Duodenal mucosa (tissue), 2 donors: ENCODE measurements at regions not wholly inside any gene's neighbourhood (a gene's known extent, or its start where the extent isn't known, plus 50 kb on each side); places are given as distances from the start of the nearest gene placed in this dataset.
"Not testable (repeated sequence)": the region's sequence is repeated elsewhere in the genome, so short reads cannot be mapped to it uniquely, and the experiment has no call there.

Experiments
- H3K27ac ChIP-seq: one replicate; pipeline ENCODE4 v1.7.0; 2013; ENCODE audit warnings: low read depth, low read length
- H3K27me3 ChIP-seq, 2 donors: one replicate each; pipeline ENCODE4 v1.7.0; 2013; ENCODE audit warnings: low read length in 2 of 2, control low read depth in 1 of 2; ENCODE audit not compliant: insufficient read depth in 2 of 2, control insufficient read depth in 1 of 2
- H3K36me3 ChIP-seq, 2 donors: one replicate each; pipeline ENCODE4 v1.7.0; 2013; ENCODE audit warnings: low read length in 2 of 2, control low read depth in 1 of 2; ENCODE audit not compliant: insufficient read depth in 2 of 2, control insufficient read depth in 1 of 2
- H3K4me1 ChIP-seq, 2 donors: one replicate each; pipeline ENCODE4 v1.7.0; 2013; ENCODE audit warnings: low read length in 2 of 2, control low read depth in 1 of 2; ENCODE audit not compliant: insufficient read depth in 2 of 2, control insufficient read depth in 1 of 2
- H3K4me3 ChIP-seq, 2 donors: one replicate each; pipeline ENCODE4 v1.7.0; 2013; ENCODE audit warnings: low read length in 2 of 2, low read depth in 1 of 2
- H3K9ac ChIP-seq, 2 donors: one replicate each; pipeline ENCODE4 v1.7.0; 2013; ENCODE audit warnings: low read length in 2 of 2, low read depth in 1 of 2
- H3K9me3 ChIP-seq, 2 donors: one replicate each; pipeline ENCODE4 v1.7.0; 2013; ENCODE audit warnings: low read length in 2 of 2, control low read depth in 1 of 2; ENCODE audit not compliant: control insufficient read depth in 1 of 2

- no peaks in the 10 kb centered on the region for H3K27me3 ChIP-seq
- no peaks in the 10 kb centered on the region for H3K36me3 ChIP-seq
- H3K9ac ChIP-seq = no peak overlapping the region
- H3K27ac ChIP-seq = no peak overlapping the region
- H3K4me1 ChIP-seq = no peaks in the 10 kb centered on the region
- H3K9me3 ChIP-seq = peaks cover 0 to 4% of the 10 kb centered on the region in 2 donors
- H3K4me3 ChIP-seq = no peak overlapping the region
Observed at GRCh38 chr3:87755852-87756251, 303.0 kb downstream of the CGGBP1 start.

DNA sequence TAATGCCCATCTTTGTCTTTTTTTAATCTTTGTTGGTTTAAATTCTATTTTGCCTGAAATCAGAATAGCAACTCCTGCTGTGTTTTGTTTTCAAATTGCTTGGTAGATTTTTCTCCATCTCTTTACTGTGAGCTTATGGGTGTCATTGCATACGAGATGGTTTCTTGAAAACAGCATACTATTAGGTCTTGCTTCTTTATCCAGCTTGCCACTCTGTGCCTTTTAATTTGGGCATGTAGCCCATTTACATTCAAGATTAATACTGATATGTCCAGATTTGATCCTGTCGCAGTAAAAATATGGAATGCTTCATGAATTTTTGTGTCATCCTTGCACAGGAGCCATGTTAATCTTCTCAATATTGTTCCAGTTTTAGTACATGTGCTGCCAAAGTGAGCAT lies 316.6 kb downstream of the CGGBP1 start:
- no peak overlapping the region for H3K27ac ChIP-seq
- H3K27me3 ChIP-seq = no peaks in the 10 kb centered on the region
- no peaks in the 10 kb centered on the region for H3K36me3 ChIP-seq
- no peaks in the 10 kb centered on the region for H3K4me1 ChIP-seq
- peaks cover 6 to 13% of the 10 kb centered on the region in 2 donors for H3K9me3 ChIP-seq
- no peak overlapping the region for H3K4me3 ChIP-seq
- no peak overlapping the region for H3K9ac ChIP-seq

DNA sequence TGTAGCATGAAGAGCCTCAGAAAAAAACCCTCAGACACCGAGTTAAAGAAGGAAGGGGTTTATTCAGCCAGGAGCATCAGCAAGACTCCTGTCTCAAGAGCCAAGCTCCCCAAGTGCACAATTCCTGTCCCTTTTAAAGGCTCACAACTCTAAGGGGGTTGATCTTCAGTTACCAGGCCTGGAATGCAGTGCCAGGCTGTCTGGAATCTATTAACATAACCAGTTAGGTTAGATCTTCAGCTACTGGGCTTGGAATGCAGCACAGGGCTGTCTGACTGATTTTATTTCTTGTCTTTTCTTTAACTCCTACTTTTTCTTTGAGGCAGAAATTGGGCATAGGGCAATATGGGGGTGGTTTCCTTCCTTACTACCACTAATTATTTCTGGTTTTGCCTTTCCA lies 317.9 kb downstream of the CGGBP1 start:
- not testable (repeated sequence) for H3K27me3 ChIP-seq, H3K27ac ChIP-seq, H3K4me1 ChIP-seq, H3K36me3 ChIP-seq, H3K9ac ChIP-seq, H3K4me3 ChIP-seq
- peaks cover 6 to 13% of the 10 kb centered on the region in 2 donors for H3K9me3 ChIP-seq

GRCh38 chr3:87737817-87738216 lies 321.0 kb downstream of the CGGBP1 start:
- not testable (repeated sequence) for H3K27ac ChIP-seq, H3K9ac ChIP-seq, H3K27me3 ChIP-seq, H3K36me3 ChIP-seq, H3K4me1 ChIP-seq, H3K4me3 ChIP-seq
- H3K9me3 ChIP-seq = peaks cover 6 to 13% of the 10 kb centered on the region in 2 donors

DNA sequence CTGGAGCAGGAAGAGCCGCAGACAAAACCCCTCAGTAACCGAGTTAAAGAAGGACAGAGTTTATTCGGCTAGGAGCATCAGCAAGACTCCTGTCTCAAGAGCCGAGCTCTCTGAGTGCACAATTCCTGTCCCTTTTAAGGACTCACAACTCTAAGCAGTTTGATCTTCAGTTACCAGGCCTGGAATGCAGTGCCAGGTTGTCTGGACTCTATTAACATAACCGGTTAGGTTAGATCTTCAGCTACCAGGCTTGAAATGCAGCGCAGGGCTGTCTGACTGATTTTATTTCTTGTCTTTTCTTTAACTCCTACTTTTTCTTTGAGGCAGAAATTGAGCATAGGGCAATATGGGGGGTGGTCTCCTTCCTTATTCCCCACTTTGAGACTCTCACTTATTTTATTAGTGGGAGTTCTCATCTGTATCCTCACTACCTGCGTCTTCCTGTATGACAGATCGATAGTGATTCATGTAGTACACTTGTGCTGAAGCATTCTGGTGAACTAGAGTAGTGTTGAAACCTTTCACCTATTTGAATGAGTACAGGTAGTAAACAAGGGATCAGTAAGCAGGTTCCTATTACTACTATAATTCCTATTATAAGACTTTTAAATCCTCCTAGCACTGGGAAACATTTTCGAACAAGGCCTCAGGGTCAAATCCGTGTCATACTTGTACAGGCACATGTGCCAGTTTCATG lies 325.0 kb downstream of the CGGBP1 start:
- Histone ChIP-seq H3K4me1 (no peaks in the 10 kb centered on the region), H3K9me3 (no peaks in the 10 kb centered on the region), H3K36me3 (no peaks in the 10 kb centered on the region), H3K27ac (no peak overlapping the region), H3K27me3 (no peaks in the 10 kb centered on the region), H3K4me3 (no peak overlapping the region), H3K9ac (no peak overlapping the region)

- H3K9ac ChIP-seq = no peak overlapping the region
- no peaks in the 10 kb centered on the region for H3K4me1 ChIP-seq
- H3K27me3 ChIP-seq = no peaks in the 10 kb centered on the region
- H3K9me3 ChIP-seq = no peaks in the 10 kb centered on the region
- H3K27ac ChIP-seq = no peak overlapping the region
- H3K4me3 ChIP-seq = no peak overlapping the region
- H3K36me3 ChIP-seq = no peaks in the 10 kb centered on the region
Observed at GRCh38 chr3:87732294-87732693, 326.5 kb downstream of the CGGBP1 start.

DNA sequence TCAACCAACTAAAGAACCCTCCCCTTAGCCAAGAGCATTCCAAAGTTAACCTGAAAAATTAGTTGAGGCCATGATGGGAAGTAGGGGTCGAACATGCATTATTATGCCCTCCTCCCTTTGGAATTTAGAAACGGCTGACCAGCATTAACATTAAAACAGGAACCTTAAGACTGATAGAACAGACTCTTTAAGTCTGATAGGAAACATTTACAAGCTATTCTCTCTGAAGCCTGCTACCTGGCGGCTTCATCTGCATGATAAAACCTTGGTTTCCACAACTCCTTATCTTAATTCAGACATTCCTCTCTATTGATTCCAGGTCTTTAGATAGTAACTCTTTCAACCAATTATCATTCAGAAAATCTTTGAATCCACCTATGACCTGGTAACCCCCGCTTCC lies 331.0 kb downstream of the CGGBP1 start:
- Histone ChIP-seq H3K9me3 (peaks cover 3 to 5% of the 10 kb centered on the region in 2 donors), H3K4me1 (no peaks in the 10 kb centered on the region), H3K4me3 (no peak overlapping the region), H3K36me3 (no peaks in the 10 kb centered on the region), H3K27me3 (no peaks in the 10 kb centered on the region), H3K27ac (no peak overlapping the region), H3K9ac (no peak overlapping the region)

DNA sequence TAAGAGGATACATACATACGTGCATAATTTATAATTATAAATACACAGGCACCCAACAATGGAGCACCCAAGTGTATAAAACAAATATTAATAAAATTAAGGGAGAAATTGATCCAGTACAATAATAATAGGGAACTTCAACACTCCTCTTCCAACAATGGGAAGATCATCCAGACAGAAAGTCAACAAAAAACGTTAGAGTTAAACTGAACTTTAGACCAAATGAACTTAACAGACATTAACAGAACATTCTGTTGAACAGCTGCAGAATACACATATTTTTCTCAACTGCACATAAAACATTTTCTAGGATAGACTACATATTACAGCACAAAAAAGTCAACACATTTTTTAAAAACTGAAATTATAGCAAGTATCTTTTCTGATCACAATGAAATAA lies 339.7 kb downstream of the CGGBP1 start:
- Histone ChIP-seq H3K9me3 (no peaks in the 10 kb centered on the region), H3K9ac (no peak overlapping the region), H3K4me3 (no peak overlapping the region), H3K27ac (no peak overlapping the region), H3K36me3 (no peaks in the 10 kb centered on the region), H3K4me1 (no peaks in the 10 kb centered on the region), H3K27me3 (no peaks in the 10 kb centered on the region)

DNA sequence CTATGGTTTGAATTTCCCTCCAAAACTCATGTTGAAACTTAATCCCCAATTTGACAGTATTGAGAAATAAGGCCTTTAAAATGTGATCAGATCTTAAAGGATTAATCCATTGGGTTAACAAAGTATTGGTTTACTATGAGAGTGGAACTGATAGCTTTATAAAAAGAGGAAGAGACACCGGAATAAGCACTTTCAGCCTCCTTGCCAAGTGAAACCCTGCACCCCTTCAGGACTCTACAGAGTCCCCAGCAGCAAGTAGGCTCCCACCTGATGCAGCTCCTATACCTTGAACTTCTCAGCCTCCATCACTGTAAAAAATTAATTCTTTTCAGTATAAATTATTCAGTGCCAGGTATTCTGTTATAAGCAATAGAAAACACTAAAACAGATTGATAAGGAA lies 348.3 kb downstream of the CGGBP1 start:
- no peaks in the 10 kb centered on the region for H3K27me3 ChIP-seq
- no peak overlapping the region for H3K27ac ChIP-seq
- H3K9ac ChIP-seq = no peak overlapping the region
- no peaks in the 10 kb centered on the region for H3K4me1 ChIP-seq
- H3K4me3 ChIP-seq = no peak overlapping the region
- no peaks in the 10 kb centered on the region for H3K36me3 ChIP-seq
- H3K9me3 ChIP-seq = peaks cover 0 to 8% of the 10 kb centered on the region in 2 donors

DNA sequence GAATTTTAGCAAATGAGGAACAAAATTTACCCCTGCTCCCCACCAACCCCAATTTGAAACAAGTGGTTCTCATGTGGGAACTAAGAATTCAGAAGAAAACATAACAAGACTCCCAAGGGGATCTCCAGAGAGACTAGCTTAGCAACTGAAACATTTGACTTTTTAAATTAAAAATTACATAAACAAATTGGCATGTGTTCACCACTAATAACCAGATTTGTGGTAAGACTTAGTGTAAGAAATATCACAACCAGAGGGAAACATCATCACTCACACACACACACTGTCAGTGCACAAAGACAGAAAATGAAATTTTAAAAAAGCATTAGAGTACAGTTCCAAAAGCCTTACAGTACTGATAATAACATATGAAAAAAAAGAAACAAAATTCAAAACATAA lies 348.8 kb downstream of the CGGBP1 start:
- Histone ChIP-seq H3K36me3 (no peaks in the 10 kb centered on the region), H3K4me1 (no peaks in the 10 kb centered on the region), H3K27ac (no peak overlapping the region), H3K9ac (no peak overlapping the region), H3K27me3 (no peaks in the 10 kb centered on the region), H3K4me3 (no peak overlapping the region), H3K9me3 (peaks cover 0 to 8% of the 10 kb centered on the region in 2 donors)

DNA sequence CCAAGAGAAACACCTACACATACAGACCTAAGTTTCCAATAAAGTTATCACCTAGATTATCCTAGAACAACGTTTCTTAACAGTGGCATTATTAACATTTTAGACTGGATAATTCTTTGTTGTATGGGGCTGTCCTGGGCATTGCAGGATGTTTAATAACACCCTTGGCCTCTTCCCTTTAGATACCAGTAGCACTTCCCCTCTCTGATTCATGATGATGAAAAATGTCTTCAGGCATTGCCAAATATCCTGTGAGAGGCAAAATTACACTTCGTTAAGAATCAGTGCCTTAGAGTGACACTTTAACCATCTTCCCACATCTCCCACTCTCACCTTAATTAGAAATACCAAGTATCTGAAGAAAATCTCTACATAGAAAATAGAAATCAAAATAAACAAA lies 352.6 kb downstream of the CGGBP1 start:
- Histone ChIP-seq H3K27ac (no peak overlapping the region), H3K9me3 (peaks cover 0 to 8% of the 10 kb centered on the region in 2 donors), H3K4me3 (no peak overlapping the region), H3K4me1 (no peaks in the 10 kb centered on the region), H3K9ac (no peak overlapping the region), H3K36me3 (no peaks in the 10 kb centered on the region), H3K27me3 (no peaks in the 10 kb centered on the region)
